Skeletal muscle satellite cell (primary cell): ENCODE measurements at regions not wholly inside any gene's neighbourhood (a gene's known extent, or its start where the extent isn't known, plus 50 kb on each side); places are given as distances from the start of the nearest gene placed in this dataset.

Source experiments
- H3K27me3 ChIP-seq: 2 replicates; pipeline ENCODE4 v1.7.0; 2013; ENCODE audit warnings: low read length; ENCODE audit not compliant: control insufficient read depth, insufficient read depth
- H3K36me3 ChIP-seq: 2 replicates; pipeline ENCODE4 v1.7.0; 2013; ENCODE audit warnings: mild to moderate bottlenecking, control low read depth, low read length; ENCODE audit not compliant: insufficient read depth
- H3K4me1 ChIP-seq: 2 replicates; pipeline ENCODE4 v1.7.0; 2013; ENCODE audit warnings: low read length; ENCODE audit not compliant: control insufficient read depth, insufficient read depth
- H3K4me2 ChIP-seq: 2 replicates; pipeline ENCODE4 v1.7.0; 2013; ENCODE audit warnings: mild to moderate bottlenecking, low read length
- H3K4me3 ChIP-seq: 2 replicates; pipeline ENCODE4 v1.7.0; 2013; ENCODE audit warnings: low read length
- H3K9ac ChIP-seq: 2 replicates; pipeline ENCODE4 v1.7.0; 2013; ENCODE audit warnings: mild to moderate bottlenecking, low read depth, low read length, moderate library complexity
- H3K9me3 ChIP-seq: replicated peaks from 2 replicates; pipeline ENCODE4 v1.7.0; 2013; ENCODE audit warnings: mild to moderate bottlenecking, control low read depth, low read length

GRCh38 chr5:9977070-9977469 is 272.6 kb downstream of the ATPSCKMT start:
- H3K36me3 ChIP-seq = no peaks in the 10 kb centered on the region
- H3K9ac ChIP-seq = no peak overlapping the region
- no peak overlapping the region for H3K4me2 ChIP-seq
- no peaks in the 10 kb centered on the region for H3K9me3 ChIP-seq
- H3K4me1 ChIP-seq = no peaks in the 10 kb centered on the region
- peaks cover 11% of the 10 kb centered on the region for H3K27me3 ChIP-seq
- H3K4me3 ChIP-seq = no peak overlapping the region

GRCh38 chr5:9976621-9977020 is 273.1 kb downstream of the ATPSCKMT start:
- Histone ChIP-seq H3K9me3 (no peaks in the 10 kb centered on the region), H3K27me3 (peaks cover 11% of the 10 kb centered on the region), H3K9ac (no peak overlapping the region), H3K4me2 (no peak overlapping the region), H3K4me1 (no peaks in the 10 kb centered on the region), H3K4me3 (no peak overlapping the region), H3K36me3 (no peaks in the 10 kb centered on the region)

GRCh38 chr5:9972059-9972458 is 277.6 kb downstream of the ATPSCKMT start:
- H3K9ac ChIP-seq = no peak overlapping the region
- H3K36me3 ChIP-seq = no peaks in the 10 kb centered on the region
- H3K4me1 ChIP-seq = no peaks in the 10 kb centered on the region
- no peaks in the 10 kb centered on the region for H3K9me3 ChIP-seq
- H3K4me3 ChIP-seq = no peak overlapping the region
- H3K27me3 ChIP-seq = no peaks in the 10 kb centered on the region
- H3K4me2 ChIP-seq = no peak overlapping the region

GRCh38 chr5:9971301-9971700 is 278.4 kb downstream of the ATPSCKMT start:
- Histone ChIP-seq H3K4me3 (no peak overlapping the region), H3K9ac (no peak overlapping the region), H3K4me1 (no peaks in the 10 kb centered on the region), H3K36me3 (no peaks in the 10 kb centered on the region), H3K4me2 (no peak overlapping the region), H3K27me3 (no peaks in the 10 kb centered on the region), H3K9me3 (no peaks in the 10 kb centered on the region)

GRCh38 chr5:9958914-9959313 is 290.8 kb downstream of the ATPSCKMT start:
- Histone ChIP-seq H3K27me3 (peaks cover 9% of the 10 kb centered on the region), H3K36me3 (no peaks in the 10 kb centered on the region), H3K4me3 (no peak overlapping the region), H3K9me3 (no peaks in the 10 kb centered on the region), H3K4me1 (no peaks in the 10 kb centered on the region), H3K9ac (no peak overlapping the region), H3K4me2 (no peak overlapping the region)

- no peak overlapping the region for H3K9ac ChIP-seq
- no peaks in the 10 kb centered on the region for H3K9me3 ChIP-seq
- no peak overlapping the region for H3K4me3 ChIP-seq
- no peak overlapping the region for H3K4me2 ChIP-seq
- no peaks in the 10 kb centered on the region for H3K36me3 ChIP-seq
- H3K4me1 ChIP-seq = no peaks in the 10 kb centered on the region
- peaks cover 13% of the 10 kb centered on the region for H3K27me3 ChIP-seq
Measured at GRCh38 chr5:9957214-9957613, 292.5 kb downstream of the ATPSCKMT start.

- H3K9me3 ChIP-seq = no peaks in the 10 kb centered on the region
Measured at GRCh38 chr5:9956725-9957124, 293.0 kb downstream of the ATPSCKMT start.

GRCh38 chr5:9955586-9955985 is 294.1 kb downstream of the ATPSCKMT start:
- Histone ChIP-seq H3K27me3 (peaks cover 17% of the 10 kb centered on the region), H3K4me1 (no peaks in the 10 kb centered on the region), H3K4me3 (no peak overlapping the region), H3K9ac (no peak overlapping the region), H3K4me2 (no peak overlapping the region), H3K36me3 (no peaks in the 10 kb centered on the region), H3K9me3 (no peaks in the 10 kb centered on the region)

More at GRCh38 chr5:9956725-9957124, 293.0 kb downstream of the ATPSCKMT start:
- H3K36me3 ChIP-seq = no peaks in the 10 kb centered on the region
- no peak overlapping the region for H3K9ac ChIP-seq
- no peaks in the 10 kb centered on the region for H3K4me1 ChIP-seq
- no peak overlapping the region for H3K4me3 ChIP-seq
- no peak overlapping the region for H3K4me2 ChIP-seq
- peaks cover 16% of the 10 kb centered on the region for H3K27me3 ChIP-seq

- Histone ChIP-seq H3K4me1 (no peaks in the 10 kb centered on the region), H3K9ac (no peak overlapping the region), H3K4me2 (no peak overlapping the region), H3K36me3 (no peaks in the 10 kb centered on the region), H3K27me3 (peaks cover 17% of the 10 kb centered on the region), H3K4me3 (no peak overlapping the region), H3K9me3 (no peaks in the 10 kb centered on the region)
Measured at GRCh38 chr5:9954869-9955268, 294.8 kb downstream of the ATPSCKMT start.

- H3K9ac ChIP-seq = no peak overlapping the region
- H3K36me3 ChIP-seq = no peaks in the 10 kb centered on the region
- no peaks in the 10 kb centered on the region for H3K9me3 ChIP-seq
- H3K4me3 ChIP-seq = no peak overlapping the region
- H3K4me2 ChIP-seq = no peak overlapping the region
- H3K4me1 ChIP-seq = no peaks in the 10 kb centered on the region
- H3K27me3 ChIP-seq = peaks cover 18% of the 10 kb centered on the region
Measured at GRCh38 chr5:9953691-9954090, 296.0 kb downstream of the ATPSCKMT start.

GRCh38 chr5:9951865-9952516 is 297.7 kb downstream of the ATPSCKMT start:
- Histone ChIP-seq H3K4me1 (no peaks in the 10 kb centered on the region), H3K27me3 (peaks cover 25% of the 10 kb centered on the region), H3K4me3 (no peak overlapping the region), H3K36me3 (no peaks in the 10 kb centered on the region), H3K4me2 (no peak overlapping the region), H3K9me3 (no peaks in the 10 kb centered on the region), H3K9ac (no peak overlapping the region)

GRCh38 chr5:9947944-9948343 is 301.7 kb downstream of the ATPSCKMT start:
- Histone ChIP-seq H3K9ac (no peak overlapping the region), H3K4me2 (no peak overlapping the region), H3K27me3 (peaks cover 13% of the 10 kb centered on the region), H3K4me1 (no peaks in the 10 kb centered on the region), H3K36me3 (no peaks in the 10 kb centered on the region), H3K9me3 (no peaks in the 10 kb centered on the region), H3K4me3 (no peak overlapping the region)
